NCI-H2081 treated with DMSO at 0.1 percent for 48 hours (cell line): ENCODE measurements at regions not wholly inside any gene's neighbourhood (a gene's known extent, or its start where the extent isn't known, plus 50 kb on each side); places are given as distances from the start of the nearest gene placed in this dataset.

ENCODE experiments used
- DNase-seq: peaks from one replicate; lab custom pipeline; 2025; lab: John Stamatoyannopoulos, UW

DNA sequence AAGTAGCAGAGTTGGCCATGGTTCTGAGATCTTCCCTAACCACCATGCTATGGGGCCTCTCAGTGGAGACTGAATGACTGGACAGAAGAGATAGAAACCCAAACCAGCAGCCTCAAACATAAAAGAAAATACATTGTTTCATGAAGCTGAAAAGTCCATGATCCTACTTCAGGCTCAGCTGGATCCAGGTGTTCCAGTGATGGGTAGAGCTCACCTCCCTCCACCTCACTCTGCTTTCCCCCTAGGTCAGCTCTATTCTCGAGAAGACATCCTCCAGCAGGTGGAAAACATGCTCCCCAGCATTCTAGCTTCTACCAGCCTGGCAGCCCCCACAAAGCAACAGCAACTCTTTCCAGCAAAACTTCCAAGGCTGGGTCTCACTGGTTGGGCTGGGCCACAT is 132.1 kb downstream of the OAT start:
- no peak for DNase-seq

DNA sequence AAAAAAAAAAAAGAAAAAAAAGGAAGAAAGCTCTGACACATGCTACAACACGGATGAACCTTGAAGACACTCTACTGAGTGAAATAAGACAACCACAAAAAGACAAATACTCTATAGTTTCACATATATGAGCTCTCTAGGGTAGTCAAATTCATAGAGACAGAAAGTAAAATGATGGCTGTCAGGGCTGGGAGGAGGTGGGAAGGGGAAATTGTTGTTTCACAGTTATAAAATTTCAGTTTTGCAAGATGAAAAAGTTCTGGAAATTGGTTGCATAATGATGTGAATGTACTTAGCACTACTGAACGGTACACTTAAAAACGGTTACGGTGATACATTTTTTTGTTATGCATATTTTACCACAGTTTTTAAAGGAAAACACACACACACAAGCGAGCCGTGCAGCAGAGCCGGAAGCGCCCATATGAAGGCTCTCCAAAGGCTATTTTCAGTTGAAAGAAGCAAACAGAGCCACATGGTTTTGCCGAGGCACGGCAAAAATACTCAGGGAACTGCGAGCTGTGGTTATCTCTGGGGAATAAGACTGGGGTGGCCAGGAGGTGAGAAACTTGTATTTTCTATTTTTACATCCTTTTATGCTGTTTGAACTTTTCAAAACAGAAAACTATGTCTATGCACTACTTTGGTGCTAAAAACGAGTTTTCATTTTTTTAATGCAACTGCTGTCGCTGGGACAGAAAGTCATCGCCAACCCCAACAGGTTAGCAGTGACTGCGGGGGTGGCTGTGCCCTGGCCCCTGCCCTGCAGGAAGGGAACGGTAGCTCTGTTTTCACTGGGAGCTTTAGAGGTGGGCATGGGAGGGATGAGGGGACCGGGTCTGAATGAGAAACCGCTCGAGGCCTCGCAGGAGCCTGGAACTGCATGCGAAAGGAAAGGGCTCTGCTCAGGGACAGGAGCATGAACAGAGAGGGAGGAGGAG is 132.9 kb downstream of the OAT start:
- DNase-seq = no peak

DNA sequence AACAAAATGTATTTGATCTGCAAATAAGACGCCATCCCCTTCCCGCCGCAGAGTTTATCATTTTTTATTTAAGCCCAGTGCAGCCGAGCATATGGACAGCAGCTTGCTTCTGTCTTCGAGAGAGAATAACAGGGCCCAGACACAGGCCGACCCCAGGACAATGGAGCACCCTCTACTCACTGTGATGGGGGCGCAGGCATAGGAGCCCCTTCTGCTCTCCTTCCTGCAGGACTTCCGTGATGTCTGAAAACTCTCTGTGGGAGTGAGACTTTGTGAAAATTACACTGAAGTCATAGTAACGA is 134.8 kb downstream of the OAT start:
- DNase-seq = no peak

DNA sequence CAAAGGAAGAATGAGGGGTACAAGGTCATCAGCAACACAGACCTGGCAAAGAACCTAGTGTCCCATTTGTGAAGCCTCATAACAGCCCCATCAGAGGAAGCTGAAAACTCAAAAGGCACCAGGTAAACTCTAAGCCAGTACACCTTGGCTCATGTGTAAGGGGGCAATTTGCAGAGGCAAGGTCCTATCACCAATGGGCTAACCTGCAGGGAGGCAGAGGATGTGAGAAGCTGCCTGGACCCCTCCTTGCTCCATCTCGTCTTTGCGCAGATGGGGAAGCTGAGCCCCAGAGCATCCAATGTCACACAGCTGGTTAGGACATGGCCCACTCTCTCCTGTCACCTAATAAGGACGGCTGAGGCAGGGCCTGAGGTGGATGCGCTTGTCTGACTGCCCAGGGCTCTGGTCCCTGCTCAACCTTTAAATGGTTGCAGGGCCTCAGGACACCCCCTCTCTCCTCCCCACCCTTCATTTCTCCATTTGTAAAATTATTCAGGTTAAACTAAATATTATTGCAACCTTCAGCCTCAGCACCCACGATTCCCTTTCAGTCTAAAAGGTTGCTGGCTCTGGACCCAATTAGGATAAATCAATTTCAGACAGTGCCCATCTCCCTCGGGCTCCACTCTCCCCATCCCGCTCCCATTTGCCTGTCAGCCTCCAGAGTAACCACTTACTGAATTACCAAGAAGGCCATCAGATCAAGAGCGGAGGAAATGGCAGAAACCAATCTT is 135.3 kb downstream of the OAT start:
- DNase-seq = no peak

DNA sequence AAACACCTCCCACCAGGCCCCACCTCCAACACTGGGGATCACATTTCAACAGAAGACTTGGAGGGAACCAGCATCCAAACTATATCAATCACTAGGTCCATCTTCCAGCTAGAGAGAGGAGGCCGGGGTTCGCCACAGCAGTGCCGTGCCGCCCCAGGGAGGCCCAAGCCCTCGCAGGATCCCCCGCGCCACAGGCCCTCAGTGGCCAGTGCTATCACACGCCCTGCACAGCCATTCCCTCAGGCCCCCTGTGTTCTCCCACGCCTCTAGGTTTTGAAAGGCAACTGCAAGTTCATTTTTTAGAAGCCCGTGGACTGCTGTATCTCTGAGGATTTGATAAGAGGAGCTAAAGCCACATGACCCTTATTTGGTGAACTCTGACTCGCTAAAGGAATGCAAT is 136.4 kb downstream of the OAT start:
- no peak for DNase-seq

DNA sequence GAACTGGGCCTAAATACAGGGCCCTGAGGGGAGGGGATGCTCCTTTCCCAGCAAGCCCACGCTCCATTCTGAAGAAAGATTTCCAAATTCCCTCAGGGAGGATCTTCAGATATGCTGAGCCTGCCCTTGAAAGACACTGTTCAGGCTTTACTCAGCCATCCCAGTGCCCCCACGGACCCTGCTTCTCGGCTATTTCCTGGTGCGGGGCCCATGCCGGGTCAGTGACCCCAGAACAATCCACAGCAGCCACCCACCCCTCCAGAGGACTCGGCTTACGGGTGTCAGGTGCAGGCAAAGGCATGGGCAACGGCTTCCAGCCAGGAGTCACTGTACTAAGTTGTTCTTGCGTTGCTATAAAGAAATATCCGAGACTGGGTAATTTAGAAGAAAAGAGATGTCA is 137.1 kb downstream of the OAT start:
- DNase-seq = no peak

DNA sequence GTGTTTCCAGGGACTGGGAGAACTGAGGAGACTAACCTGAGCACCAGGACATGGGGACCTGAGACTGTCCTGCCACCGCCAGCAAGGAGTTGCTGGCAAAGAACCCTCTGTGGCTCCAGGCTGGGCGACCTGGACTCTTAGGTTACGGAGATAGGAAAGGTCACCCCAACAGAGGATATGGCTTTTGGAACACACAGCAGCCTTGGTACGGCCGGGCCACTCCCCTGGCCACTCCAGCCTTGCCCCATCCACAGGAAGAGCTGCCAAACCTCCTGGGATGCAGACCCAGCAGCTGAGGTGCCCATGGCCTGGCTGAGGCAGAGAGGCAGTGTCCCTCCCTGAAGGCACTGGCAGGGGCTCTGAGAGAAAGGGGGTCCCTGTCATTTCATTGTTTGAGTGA is 137.8 kb downstream of the OAT start:
- no peak for DNase-seq

DNA sequence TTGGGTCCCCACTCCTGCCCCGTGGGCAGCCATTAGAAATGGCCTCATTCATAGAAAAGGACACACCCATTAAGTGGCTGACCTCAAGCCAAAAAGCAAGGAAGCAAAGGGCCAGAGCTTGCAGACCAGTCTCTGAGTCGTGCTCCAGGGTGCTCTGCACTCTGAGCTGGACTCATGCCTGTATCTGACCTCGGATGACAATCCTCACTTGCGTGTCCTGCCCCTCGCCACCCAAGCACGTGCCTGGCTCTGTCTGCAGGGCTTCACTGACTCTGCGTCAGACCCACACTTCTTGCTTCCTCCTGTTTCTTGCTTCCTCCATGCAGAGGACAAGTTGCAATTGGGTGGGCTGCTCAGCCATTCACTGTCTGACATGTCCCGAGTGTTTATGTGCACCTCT is 138.8 kb downstream of the OAT start:
- no peak for DNase-seq

DNA sequence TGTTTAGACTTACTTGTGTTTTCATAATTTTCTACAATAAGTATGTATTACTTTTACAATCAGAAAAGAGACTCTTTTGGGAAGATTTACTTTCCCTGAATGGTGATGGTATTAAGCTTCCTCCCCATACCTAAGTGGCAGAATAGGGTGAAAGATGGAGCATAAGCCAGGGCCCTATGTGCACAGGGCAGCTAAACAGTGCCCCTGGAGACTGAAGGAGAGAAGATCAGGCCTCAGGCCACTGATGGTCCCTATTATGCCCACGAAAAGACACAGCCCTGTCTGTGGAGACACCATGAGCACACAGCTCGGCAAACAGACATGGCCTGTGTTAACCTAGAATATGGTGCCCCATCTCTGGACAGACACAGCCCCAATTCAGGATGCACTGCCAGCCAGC is 139.4 kb downstream of the OAT start:
- no peak for DNase-seq

DNA sequence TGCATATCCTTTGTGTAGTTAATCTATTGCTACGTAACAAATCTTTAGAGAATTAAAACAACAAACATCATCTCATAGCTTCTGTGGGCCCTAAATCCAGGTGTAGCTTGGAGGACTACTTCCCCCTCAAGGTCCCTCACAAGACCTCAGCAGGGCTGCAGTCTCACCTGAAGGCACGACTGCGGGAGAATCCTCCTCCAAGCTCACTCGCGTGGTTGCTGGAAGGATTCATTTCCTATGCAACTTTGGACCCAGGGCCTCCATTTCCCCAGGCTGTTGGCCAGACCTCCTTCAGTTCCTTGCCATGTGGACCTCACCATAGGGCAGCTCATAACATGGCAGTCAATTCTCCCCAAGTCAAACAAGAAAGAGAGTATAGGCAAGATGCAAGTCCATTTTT is 140.4 kb downstream of the OAT start:
- DNase-seq = no peak

DNA sequence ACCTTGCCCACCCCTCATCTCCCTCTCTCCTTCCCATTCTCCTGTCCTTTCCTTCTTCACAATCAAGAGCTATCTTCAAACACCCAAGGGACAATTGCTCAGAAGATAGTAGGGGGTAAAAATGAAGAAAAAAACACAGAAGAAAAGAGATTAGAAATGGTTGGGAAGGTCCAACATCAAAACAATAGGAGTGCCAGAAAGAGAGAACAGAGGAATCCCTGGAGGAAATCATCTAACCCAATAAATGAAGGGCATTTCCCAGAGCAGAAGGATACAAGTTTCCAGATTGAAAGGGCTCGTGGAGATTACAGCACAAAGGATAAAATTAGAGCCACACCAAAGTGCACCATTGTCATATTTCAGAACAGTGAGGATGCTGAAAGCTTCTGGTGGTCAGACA is 145.6 kb downstream of the OAT start:
- DNase-seq = no peak

DNA sequence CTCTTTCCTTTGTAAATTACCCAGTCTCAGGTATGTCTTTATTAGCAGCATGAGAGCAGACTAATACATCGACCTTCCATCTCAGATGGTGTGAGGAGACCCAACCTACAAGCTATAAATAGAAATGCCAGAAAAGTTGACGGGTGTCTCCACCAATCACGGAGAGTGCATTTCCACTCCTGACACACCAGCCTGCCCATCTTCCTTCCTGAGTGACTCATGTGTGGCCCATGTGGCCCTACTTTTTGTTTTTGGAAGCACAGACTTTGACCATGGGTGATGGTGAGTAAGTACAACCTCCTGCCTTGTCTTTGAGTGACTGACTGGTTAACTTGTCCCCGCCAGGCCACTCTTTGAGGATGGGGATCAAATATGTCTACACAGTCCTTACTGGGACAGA is 147.0 kb downstream of the OAT start:
- DNase-seq = no peak

DNA sequence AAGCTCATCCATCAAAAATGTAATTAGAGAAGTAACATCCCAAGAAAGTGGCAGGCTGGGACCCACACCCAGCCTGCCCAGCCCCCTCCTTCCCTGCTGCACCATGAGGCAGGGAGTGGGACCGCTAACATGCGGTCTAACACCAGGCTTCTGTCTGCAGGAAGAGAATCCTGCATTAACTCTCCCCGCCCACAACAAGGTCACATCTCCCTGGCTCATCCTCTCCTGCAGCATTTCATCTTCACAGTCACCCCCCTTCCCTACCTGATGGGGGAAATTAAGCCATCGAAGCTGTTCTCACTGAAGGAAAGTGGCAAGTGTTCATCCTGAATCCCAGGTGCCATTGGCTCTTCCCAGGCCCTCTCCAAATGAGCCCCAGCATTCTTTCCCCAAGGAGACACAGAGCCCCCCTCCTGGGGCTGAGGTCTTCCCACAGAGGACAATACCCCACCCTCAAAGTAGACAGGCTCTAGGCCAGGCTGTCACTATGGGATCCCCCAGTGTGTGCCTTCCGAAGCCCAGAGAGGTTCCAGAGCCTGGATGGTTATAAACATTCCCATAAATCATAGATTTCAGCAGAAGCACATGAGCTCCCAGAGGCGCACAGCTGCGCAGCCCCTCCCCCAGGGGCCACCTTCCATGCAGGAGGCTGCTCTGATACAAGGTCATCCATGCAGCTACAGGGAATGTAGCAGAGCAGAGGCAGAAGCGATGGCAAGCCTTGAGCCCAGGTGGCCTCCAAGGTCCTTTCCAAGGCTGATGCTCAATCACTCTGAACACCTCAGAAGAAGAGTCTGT is 148.0 kb downstream of the OAT start:
- no peak for DNase-seq

DNA sequence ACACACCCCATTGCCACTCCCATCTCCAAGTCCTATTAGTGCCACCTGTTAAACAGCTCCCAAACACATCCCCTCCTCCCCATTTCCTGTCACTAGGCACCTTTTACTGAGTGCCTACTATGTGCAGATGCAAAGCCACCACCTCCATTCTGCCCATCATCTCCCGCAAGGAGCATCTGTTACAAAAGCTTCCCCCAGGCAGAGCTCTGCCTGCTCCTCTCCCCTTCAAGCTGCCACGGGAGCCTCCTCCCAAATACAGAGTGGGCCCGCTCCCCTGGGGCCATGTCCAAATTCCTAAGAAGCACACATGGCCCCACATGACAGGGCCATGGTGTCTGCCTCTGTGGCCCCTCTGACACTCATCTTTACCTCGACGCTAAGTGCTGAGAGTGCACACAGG is 149.7 kb downstream of the OAT start:
- no peak for DNase-seq

DNA sequence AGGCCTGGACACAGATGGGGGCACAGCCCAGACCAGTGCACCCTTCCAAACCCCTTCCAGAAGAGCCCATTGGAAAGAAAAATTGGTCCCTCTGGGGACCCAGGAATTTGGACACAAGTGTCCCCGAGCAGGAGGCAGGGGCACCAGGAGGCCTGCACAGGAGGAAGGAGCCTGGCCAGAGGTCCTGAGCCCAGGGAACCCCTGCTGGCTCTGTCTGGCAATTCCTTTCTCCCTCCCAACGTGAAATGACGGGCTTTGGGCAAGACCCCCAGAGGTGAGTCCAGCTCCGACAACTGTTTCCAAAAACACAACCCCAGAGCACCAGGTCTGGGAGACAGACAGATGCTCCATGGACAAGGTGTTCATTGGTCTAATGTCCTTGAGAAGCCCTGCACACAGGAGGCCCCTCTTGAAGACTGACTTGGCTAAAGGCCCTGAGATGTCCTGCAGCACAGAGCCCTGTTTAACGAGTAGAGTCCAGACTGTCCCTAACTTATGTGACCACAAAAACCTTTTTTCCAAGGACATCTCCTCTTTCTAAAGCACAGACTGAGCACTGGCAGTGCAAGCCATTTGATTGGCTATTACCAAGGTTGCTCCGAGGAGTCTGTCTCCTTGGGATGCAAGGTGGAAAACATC is 150.7 kb downstream of the OAT start:
- no peak for DNase-seq

DNA sequence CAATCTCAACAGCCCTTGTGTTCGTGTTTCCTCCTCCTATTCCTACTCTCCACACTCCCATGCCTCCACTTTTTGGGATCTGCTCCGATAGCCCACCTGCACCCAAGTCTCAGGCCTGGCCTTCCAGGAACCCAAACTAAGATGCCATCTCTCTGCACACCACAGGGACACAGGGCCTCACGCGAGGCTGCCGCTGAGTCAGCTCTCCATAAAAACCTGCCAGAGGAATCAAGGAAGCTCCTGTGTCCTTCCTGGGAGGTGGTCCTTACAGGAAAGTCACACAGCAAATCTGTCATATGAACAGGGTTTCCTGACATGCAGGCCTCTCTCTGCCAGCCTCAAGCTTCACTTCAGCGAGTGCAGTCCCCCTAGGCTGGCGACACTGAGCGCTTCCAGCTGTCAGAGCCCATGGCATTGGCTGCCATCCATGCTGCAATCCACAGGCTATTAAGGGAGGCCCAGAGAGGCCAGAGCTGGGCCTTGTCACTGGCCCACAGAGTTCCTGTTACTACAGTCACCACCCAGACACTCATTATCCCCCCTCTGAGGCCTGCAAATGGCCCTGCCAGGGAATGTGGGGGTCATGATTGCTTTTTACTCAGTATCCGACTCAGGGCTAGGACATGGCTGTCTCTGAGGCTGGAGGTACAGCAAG is 151.4 kb downstream of the OAT start:
- no peak for DNase-seq

DNA sequence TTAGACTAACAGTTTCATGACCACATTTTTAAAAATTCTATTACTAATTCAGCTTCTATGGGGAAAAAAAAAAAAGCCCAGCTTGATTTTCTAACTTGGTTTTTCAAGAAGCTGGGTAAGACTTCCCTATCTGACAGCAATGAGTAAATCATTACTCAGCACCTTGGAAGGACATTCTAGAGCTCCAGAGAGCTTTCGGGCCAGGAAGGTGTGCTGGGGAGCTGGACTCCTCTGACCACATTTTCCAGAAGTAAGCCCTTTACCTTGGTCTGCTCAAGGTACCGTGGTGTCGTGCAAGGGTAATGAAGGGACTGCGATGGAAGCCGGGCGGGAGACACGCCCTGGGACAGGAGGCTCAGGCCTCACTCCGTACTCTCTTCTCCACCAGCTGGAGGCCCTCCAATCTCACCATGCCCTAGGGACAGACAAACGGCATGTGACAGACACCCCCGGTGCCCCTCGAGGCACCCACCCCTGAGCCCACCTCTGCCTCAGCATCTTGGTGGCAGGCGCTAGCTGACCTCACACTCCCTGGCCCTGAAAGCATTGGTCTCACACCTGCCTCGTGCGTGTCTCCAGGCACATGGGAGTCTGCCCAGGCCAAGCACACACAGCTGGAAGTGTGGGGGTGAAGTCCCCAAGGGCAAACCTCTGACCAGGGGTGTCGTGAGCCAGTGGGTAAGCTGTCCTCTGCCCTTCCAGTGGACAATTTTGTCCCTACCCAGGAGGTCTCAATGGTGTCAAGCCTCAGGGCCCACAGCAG is 152.1 kb downstream of the OAT start:
- no peak for DNase-seq

DNA sequence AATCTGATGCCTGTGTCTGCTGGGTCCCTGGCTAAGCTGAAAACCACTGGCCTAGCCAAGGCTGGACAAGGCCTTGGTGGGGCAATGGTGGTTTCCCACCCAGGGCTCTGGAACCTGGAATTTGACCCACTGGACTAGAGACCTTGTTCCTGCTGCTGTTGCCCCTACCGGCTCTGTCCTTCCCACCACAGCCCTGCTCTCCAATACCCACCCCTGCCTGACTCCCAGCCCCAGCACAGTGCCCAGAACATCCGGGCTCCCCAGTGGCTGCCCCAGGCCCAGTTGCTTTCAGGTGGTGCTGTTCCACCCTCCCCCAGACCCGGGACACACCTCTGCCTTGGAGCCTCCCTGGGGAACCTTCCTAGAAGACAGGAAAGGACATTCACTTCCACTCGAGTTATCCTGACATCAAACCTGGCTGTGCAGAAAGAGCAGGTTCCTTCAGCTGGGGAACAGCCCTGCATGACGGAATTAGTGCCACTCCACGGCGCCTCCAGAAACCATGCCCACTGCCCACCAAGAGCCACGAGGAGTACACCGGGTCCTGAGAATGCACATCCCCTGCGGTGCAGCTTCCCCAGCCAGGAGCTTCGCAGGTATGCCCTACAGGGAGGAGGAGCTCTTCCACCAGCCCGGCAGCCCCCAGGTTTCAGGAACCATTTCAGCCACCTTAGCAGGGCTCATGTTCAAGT is 152.8 kb downstream of the OAT start:
- no peak for DNase-seq

DNA sequence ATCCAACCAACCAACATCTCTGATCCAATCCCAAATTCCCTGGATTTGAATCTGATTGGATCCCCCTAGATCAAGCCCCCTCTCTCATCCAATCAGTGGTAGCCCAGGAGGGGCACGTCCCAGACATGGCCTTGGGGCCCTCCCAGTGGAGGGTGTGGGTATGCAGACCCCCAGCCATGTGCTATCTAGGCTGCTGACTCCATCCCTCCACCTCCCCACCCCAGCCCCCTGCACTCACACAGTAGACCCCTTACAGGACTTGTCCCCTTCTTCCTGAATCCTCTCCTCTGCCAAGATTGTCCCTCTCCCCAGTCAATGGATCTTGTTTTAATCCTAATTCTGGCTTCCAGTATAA is 153.4 kb downstream of the OAT start:
- no peak for DNase-seq

DNA sequence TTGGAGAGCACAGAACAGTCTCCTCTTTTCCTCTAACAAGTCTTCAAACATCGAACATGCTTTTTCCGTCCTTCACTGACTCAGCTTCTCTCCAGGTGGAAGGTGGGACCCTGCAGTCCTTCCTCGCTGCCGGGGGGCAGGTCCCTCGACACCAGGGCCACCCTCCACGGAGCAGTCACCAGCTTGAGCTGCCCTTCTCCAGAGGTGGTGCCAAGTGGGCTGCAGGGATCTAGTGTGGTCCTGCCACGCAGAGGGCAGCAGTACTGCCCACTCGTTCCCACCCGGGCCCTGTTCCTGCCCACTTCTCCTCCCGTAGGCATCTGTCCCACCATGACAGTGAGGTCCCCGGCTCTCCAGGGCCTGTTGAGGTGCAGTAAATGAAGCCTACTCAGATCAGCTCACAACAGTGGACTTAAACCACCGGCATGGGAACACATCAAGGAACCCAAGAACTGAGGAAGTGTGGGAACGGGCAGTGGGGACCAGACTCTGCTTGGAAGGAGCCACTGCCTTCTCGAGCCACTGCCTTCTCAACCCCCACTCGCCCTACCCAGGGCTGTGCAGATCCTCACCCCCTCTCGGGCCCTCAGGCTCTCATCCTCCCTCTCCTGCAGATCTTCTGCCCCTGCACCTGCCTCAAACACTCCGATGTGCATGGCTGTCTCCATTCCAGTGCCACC is 153.9 kb downstream of the OAT start:
- DNase-seq = no peak
